ENCODE measurements at regions not wholly inside any gene's neighbourhood (a gene's known extent, or its start where the extent isn't known, plus 50 kb on each side); places are given as distances from the start of the nearest gene placed in this dataset.

DNA sequence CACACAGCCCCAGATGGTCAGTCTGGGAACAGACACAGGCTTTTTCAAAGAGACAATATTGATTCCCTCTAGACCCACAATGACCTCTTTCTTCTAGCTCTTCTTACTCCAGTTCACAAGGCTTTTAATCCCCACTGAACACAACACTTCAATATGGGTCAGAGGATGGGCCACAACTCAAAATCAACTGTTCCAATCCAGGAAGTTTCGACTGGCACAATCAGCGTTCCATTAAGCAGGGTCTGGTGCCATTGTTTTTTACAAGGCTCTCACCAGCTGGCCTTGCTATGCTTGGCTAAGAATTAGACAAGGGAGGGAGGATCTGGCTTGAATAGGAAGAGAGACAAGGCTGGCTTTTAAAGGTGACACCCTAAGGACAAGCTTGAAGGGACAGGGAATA lies 199.4 kb upstream of the SLC24A2 start:
- intact Hi-C loops (cut with micrococcal nuclease) = no loop called here

DNA sequence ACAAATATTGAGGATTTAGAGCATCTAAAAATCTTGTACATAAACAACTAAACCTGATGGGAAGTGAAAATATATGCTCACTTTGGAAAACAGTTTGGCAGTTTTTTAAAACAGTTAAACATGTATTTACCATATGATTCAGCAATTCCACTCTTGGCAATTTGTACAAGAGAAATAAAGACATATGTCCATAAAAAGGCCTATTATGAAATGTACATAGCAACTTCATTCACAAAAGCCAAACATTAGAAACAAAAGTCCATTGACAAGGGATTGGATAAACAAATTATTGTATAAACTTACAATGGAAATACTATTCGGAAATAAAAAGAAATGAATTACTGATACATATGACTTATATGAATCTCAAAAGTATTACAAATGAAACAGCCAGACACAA lies 196.2 kb upstream of the SLC24A2 start:
- intact Hi-C loops (cut with micrococcal nuclease) = no loop called here
- H3K4me1 Mint-ChIP-seq (ENCODE audit: insufficient read depth, unreplicated experiment) = no peaks in the 10 kb centered on the region
- TF ChIP-seq, protein P1, sequence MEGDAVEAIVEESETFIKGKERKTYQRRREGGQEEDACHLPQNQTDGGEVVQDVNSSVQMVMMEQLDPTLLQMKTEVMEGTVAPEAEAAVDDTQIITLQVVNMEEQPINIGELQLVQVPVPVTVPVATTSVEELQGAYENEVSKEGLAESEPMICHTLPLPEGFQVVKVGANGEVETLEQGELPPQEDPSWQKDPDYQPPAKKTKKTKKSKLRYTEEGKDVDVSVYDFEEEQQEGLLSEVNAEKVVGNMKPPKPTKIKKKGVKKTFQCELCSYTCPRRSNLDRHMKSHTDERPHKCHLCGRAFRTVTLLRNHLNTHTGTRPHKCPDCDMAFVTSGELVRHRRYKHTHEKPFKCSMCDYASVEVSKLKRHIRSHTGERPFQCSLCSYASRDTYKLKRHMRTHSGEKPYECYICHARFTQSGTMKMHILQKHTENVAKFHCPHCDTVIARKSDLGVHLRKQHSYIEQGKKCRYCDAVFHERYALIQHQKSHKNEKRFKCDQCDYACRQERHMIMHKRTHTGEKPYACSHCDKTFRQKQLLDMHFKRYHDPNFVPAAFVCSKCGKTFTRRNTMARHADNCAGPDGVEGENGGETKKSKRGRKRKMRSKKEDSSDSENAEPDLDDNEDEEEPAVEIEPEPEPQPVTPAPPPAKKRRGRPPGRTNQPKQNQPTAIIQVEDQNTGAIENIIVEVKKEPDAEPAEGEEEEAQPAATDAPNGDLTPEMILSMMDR (IDR thresholded peaks at IDR 0.05; ENCODE audit: unreplicated experiment) = no peak
- DNase-seq (ENCODE audit: unreplicated experiment) = no peak
- CTCF ChIA-PET = no interaction called here
- no peak overlapping the region for H3K27ac Mint-ChIP-seq (ENCODE audit: low read depth, unreplicated experiment)
- no peak overlapping the region for H3K4me3 Mint-ChIP-seq (ENCODE audit: unreplicated experiment)
- H3K27me3 Mint-ChIP-seq (ENCODE audit: insufficient read depth, unreplicated experiment) = no peaks in the 10 kb centered on the region
- BruUV-seq (replicated peaks) = no TSS peak
- H3K36me3 Mint-ChIP-seq (ENCODE audit: insufficient read depth, unreplicated experiment) = no peaks in the 10 kb centered on the region
- POLR2A ChIA-PET = no interaction called here
- no peaks in the 10 kb centered on the region for H3K9me3 Mint-ChIP-seq (ENCODE audit: unreplicated experiment)

More for the DNA sequence above, 199.4 kb upstream of the SLC24A2 start:
- CTCF ChIA-PET = interaction anchor here (0.6 kb wide), 1 partner anchor 635 kb away, joined by 3 read pairs; no protein-coding TSS in a partner anchor
- BruUV-seq (replicated peaks) = no TSS peak
- no peak overlapping the region for H3K4me3 Mint-ChIP-seq (ENCODE audit: unreplicated experiment)
- H3K4me1 Mint-ChIP-seq (ENCODE audit: insufficient read depth, unreplicated experiment) = no peaks in the 10 kb centered on the region
- TF ChIP-seq, protein P1 (IDR thresholded peaks at IDR 0.05; ENCODE audit: unreplicated experiment) = no peak
- H3K9me3 Mint-ChIP-seq (ENCODE audit: unreplicated experiment) = no peaks in the 10 kb centered on the region
- no peaks in the 10 kb centered on the region for H3K27me3 Mint-ChIP-seq (ENCODE audit: insufficient read depth, unreplicated experiment)
- POLR2A ChIA-PET = no interaction called here
- no peak overlapping the region for H3K27ac Mint-ChIP-seq (ENCODE audit: low read depth, unreplicated experiment)
- DNase-seq (ENCODE audit: unreplicated experiment) = no peak
- no peaks in the 10 kb centered on the region for H3K36me3 Mint-ChIP-seq (ENCODE audit: insufficient read depth, unreplicated experiment)

DNA sequence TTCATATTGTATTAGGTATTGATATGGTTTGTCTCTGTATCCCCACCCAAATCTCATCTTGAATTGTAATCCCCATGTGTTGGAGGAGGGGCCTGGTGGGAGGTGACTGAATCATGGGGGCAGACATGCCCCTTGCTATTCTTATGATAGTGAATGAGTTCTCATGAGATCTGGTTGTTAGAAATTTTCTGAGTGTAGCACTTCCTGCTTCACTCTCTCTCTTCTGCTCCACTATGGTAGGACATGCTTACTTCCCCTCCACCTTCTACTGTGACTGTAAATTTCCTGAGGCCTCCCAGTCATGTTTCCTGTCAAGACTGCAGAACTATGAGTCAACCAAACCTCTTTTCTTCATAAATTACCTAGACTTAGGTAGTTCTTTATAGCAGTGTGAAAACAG lies 187.4 kb upstream of the SLC24A2 start:
- BruUV-seq (replicated peaks) = no TSS peak
- ChIA-PET POLR2A (no interaction called here), CTCF (no interaction called here)
- H3K4me3 Mint-ChIP-seq (ENCODE audit: unreplicated experiment) = no peak overlapping the region
- H3K9me3 Mint-ChIP-seq (ENCODE audit: unreplicated experiment) = no peaks in the 10 kb centered on the region
- H3K4me1 Mint-ChIP-seq (ENCODE audit: insufficient read depth, unreplicated experiment) = peaks cover 12% of the 10 kb centered on the region
- TF ChIP-seq, protein P1 (IDR thresholded peaks at IDR 0.05; ENCODE audit: unreplicated experiment) = no peak
- H3K27me3 Mint-ChIP-seq (ENCODE audit: insufficient read depth, unreplicated experiment) = no peaks in the 10 kb centered on the region
- no peaks in the 10 kb centered on the region for H3K36me3 Mint-ChIP-seq (ENCODE audit: insufficient read depth, unreplicated experiment)
- intact Hi-C loops (cut with micrococcal nuclease) = no loop called here
- no peak overlapping the region for H3K27ac Mint-ChIP-seq (ENCODE audit: low read depth, unreplicated experiment)
- DNase-seq (ENCODE audit: unreplicated experiment) = no peak

DNA sequence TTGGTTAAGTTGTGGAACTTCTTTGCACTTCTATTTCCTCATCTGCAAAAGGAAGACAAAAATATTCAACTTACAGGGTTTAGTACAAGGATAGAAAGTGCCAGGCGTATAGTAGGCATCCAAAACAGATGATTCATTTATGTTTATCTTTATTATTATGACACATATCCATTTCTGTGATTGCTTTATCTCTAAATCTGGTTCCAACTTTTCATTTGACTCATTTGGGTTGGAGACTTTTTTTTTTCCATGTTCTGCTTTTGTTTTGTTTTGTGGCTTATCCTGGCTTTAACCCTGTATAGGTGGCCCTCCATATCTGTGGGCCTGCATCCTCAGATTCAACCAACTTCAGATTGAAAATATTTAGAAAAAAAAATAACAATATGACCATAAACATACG lies 186.7 kb upstream of the SLC24A2 start:
- no TSS peak for BruUV-seq (replicated peaks)
- DNase-seq (ENCODE audit: unreplicated experiment) = no peak
- Mint-ChIP-seq H3K4me3 (ENCODE audit: unreplicated experiment) (no peak overlapping the region), H3K4me1 (ENCODE audit: insufficient read depth, unreplicated experiment) (peaks cover 12% of the 10 kb centered on the region), H3K36me3 (ENCODE audit: insufficient read depth, unreplicated experiment) (no peaks in the 10 kb centered on the region), H3K9me3 (ENCODE audit: unreplicated experiment) (no peaks in the 10 kb centered on the region), H3K27me3 (ENCODE audit: insufficient read depth, unreplicated experiment) (no peaks in the 10 kb centered on the region), H3K27ac (ENCODE audit: low read depth, unreplicated experiment) (no peak overlapping the region)
- intact Hi-C loops (cut with micrococcal nuclease) = no loop called here
- ChIA-PET CTCF (no interaction called here), POLR2A (no interaction called here)
- TF ChIP-seq, protein P1 (IDR thresholded peaks at IDR 0.05; ENCODE audit: unreplicated experiment) = no peak

All from MCF 10A (cell line).